ENCODE measurements at regions not wholly inside any gene's neighbourhood (a gene's known extent, or its start where the extent isn't known, plus 50 kb on each side); places are given as distances from the start of the nearest gene placed in this dataset.

DNA sequence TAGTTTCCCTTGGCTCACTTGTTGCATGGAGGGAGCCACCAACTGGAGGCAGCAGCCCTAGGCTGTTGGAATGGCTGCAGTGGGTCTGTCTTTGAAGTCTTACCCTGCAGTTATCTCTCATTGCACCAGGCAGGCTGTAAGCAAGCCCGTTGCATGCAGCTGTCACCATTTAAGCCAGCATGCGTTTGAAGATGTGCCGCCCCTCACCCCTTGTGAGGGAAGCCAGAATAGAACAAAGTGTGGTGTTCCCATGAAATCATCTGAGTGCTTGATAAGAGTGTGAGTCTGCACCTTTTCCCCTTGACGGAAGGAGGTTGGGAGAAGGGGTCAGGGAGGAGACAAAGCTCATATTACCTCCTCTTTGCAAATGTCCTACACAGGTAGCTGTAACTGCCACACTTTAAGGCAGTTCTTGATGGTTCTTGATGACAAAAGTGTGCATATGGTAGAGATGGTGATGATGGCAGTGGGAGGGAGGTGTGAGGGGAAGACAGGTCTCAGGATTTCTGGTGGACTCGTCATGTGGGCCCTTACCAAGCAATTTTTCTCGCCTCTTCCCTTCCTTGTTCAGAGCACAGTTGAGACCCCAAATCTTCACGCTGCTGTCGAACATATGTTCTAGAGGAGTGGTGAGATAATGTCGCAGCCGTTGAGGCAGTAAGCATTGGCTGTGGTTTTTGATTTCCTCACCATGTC is 191.4 kb upstream of the LEF1 start:
- DNase-seq: no peak

- DNase-seq: no peak
Observed at GRCh38 chr4:108359130-108359985, 190.6 kb upstream of the LEF1 start.

DNA sequence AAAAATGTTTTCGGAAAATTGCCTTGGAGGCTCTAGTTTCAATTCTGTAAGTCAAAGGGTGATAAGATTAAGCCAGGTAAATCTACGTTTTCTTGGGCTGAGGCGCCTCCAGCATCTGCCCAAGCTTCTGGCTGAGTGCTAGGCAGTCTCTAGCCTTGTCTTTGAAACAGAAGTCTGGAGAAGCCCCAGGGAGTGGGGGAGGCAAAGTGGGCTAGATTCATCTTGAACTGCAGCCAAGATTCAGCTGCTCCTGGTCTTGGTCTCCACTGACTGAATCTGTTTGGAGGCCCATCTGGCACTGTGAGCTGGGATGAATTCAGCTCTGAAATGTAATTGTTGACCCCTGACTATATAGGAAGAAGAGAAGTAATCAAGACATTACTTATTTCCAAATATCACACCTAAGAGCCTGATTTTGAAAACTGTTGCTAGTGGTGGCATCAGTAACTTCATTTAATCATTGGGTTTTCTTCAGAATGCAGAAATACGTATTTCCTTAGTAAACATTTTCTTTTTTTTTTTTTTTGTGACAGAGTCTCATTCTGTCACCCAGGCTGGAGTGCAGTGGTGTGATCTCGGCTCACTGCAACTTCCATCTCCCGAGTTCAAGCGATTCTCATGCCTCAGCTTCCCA is 187.3 kb upstream of the LEF1 start:
- no peak for DNase-seq

- no peak for DNase-seq
Observed at GRCh38 chr4:108355186-108355901, 186.6 kb upstream of the LEF1 start.

- DNase-seq: no peak
Observed at GRCh38 chr4:108352664-108353308, 184.1 kb upstream of the LEF1 start.

GRCh38 chr4:108351791-108352190 is 183.1 kb upstream of the LEF1 start:
- no peak for DNase-seq

- DNase-seq: no peak
Observed at GRCh38 chr4:108350332-108350731, 181.6 kb upstream of the LEF1 start.

DNA sequence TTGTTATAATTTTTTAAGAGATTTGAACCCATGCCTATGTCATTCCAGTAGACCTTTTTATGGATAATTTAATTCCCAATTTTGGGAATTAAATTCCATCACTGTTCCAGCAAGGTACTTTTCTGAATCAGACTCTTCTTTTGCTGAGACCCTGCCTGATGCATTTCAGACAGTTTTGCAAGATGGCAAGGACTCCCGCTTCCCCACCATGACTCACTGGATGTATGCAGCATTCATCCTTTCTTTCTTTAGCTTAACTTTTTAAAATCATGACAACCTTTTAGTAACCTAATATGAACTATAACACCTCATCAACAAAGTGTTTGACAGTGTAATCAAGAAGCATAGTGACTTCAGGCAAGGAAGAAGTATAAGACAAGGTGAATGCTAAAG is 178.1 kb upstream of the LEF1 start:
- no peak for DNase-seq

DNA sequence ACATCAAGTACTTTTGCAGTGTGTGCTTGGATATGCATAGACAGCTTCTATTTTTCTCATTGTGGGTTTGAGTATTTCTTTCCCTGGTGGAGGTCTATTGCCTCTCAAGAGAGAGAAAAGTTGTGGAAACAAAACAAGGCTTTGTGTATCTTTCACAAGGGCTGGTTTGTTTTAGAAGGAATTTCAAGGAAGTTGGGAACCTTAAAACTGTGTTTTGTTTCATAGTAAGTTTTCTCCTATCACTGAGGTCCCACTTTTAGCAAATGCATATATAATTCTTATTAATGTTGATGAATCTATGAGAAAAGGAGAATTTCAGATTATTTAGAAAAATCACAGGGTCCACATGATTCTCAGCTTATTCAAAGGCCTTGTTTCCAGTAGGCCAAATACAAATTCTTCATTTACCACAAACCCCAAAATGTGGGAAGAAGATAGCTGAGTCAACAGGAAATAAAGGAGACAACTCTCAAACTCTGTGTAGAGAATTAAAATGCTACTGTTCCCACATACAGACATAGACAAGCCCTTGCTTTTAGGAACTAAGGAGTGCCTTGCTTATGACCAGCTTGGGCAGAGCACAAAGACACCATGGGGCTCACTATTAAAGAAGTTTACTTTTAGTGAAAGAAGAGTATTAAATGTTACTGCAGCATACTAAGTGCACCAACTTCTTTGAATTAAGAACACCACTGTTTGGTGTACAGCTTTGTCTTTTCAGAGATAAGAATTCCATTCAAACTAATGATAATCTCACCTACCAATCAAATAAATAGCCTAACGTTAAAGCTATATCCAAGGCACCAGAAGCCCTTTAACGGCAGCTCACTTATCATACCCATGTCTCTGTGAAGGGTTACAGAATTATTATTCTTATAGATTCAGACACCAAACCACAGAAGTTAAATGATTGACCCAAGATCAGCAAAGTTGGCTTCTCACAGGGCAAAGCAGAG is 177.4 kb upstream of the LEF1 start:
- DNase-seq: no peak

DNA sequence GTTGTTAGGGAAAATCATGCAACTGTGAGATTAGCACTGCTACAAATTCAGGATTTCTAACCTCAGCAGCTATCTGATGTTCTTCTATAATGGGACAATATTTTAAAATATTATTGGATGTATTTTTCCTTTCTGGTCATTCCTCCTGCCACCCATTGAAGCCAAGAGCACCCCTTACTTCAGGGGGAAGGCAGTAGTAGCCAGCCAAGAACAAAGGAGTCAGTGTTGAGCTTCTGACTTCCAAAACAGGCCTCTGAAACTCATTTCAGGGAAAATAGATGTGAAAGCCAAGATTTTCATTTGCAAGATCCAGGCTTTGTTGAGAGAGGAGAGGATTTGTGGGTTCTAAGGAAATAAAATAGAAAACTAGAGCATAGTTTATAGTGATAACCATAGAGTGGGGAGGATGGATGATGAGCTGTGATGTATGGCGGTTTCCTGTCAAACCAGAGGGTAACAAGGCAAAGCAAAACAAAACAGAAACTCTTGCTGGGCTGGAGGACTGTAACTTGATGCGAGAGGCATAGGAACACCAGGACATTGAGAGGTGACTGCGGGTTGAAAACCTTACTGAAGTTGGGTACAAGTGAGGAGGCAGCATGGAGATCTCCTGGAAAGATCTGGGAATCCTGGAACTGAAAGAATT is 173.7 kb upstream of the LEF1 start:
- DNase-seq: no peak

GRCh38 chr4:108337923-108338322 is 169.2 kb upstream of the LEF1 start:
- no peak for DNase-seq

DNA sequence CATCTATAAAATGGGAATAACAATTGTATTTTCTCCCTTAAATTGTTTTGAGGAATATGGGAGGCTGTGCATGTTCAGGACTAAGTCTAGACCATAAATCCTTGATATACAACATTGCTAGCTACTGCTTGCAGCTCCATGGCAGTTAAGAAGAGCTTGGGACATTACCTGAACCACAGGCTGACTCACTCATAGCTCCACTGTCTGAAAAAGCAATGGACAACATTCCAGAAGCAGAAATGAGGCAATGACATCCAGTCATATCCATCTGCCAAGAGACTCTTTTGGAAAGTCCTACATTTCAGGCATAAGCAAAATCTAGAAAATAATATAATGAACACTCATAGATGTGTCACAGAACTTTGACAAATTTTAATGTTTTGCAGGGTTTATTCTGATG is 167.3 kb upstream of the LEF1 start:
- no peak for DNase-seq

- DNase-seq: no peak
Observed at GRCh38 chr4:108335081-108335480, 166.3 kb upstream of the LEF1 start.

DNA sequence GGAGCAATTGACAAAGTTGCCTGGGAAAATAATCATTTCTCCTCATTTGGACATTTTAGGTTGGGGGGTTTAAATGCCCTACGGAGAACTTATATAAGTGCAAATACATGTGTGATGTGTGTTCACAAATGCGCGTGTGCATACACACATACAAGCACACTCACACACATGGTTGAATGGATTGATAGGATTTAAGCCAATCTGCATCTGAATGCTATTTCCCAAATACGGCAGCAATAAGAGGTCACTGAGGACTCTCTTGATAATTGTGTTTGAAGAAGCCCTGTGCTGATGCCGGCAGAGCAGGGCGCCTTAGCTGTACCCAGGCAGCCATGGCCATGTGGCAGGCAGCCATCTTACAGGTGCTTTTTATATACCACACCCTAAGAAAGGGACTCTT is 165.3 kb upstream of the LEF1 start:
- no peak for DNase-seq

GRCh38 chr4:108333353-108333942 is 164.7 kb upstream of the LEF1 start:
- no peak for DNase-seq

DNA sequence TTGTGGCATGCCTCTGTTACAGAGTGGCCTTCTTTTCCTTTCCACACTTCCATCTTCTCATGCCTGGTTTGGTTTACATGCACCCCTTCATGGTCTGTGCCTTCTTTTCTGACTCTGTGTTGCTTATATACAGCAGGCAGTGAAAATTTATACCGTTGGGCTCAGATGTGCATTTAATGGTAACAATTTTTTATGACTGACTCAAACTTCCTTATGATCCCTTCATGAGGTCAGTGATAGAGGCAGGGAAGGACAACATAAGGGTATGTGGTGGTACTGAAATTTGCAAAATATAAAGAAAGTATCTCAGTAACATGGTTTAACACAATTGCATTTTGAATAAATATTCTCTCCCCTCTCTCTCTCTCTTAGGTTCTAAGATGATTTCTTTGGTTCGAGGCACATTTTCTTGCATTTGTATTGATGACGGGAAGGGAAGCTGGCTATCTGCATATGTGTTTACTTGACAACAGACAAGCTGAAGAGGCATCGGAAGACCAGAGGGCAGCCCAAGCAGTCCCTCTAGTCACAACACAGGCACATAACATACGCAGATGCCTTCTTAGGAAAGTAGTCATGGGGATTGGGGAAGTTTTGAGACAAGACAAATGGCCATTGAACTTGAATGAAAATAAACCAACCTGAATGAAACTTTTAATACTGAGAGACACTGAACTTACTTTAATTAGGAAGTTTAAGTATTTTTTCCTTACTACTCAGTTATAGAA is 163.3 kb upstream of the LEF1 start:
- no peak for DNase-seq

DNA sequence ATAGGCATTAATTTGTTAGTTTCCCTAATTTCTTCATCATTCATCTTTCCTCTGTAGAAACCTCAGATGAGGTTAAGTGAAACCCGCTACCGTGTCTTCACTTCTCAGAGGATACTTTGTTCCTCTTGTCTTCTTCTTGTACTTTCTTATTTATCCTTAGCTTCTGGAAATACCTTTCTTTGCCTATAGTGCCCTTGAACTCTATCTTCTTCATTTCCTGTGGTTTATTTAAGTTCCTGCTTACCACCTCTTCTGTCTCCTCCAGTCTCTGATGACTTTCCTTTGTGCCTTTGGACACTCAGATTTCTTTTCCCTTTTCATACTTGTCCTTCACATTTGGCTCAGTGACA is 159.6 kb upstream of the LEF1 start:
- DNase-seq: no peak

DNA sequence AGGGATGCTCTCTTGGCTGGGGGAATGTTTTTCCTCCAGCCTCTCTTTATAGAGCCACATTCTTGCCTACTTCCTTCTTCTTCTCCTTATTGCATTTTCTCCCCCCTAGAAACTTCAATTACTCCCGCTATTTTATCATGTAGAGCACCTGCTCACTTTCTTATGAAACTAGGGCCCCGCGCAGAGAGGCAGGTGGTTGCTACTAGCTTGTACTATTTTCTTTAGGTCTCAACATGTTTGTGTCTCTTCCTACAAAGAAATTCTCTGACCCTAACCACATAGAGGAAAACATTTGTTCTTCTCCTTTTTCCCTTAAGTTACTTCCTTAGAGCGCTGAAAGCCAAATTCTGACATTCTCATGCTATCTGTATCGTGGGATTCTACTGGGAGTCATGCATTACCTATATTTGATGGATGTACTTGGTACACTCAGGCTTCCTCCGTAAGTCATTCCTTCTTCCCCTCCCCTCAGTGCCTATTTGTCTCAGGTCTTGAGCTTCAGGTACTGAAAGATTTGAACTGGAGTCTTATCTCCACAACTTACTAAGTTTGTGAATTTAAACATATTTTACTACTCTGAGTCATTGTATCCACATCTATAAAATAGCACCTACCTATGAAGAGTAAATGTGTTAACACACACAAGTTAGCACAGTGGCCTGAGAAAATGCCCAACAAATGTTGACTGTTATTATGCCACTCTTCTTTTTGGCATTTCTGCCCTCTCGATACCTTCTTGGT is 159.1 kb upstream of the LEF1 start:
- DNase-seq: no peak

- DNase-seq: no peak
Observed at GRCh38 chr4:108325561-108325960, 156.8 kb upstream of the LEF1 start.
